Cardiac fibroblast (primary cell): ENCODE measurements at regions not wholly inside any gene's neighbourhood (a gene's known extent, or its start where the extent isn't known, plus 50 kb on each side); places are given as distances from the start of the nearest gene placed in this dataset.
A peak's percentile ranks its signal among the peaks of the same experiment; 100 is the strongest.

Experiments used
- DNase-seq, 2 donors: peaks; one replicate each; pipeline versions ENCODE4 v3.0.0 to v3.0.0-alpha.2; 2010; ENCODE audit warnings: low read depth in 2 of 2
- H3K4me3 ChIP-seq, 2 donors: replicated peaks in 1 of 2; 1 replicate in 1 of 2; 2 replicates in 1 of 2; pipeline ENCODE4 v1.5.1; 2011; ENCODE audit warnings: low read depth in 2 of 2, low read length in 2 of 2, mild to moderate bottlenecking in 2 of 2, moderate library complexity in 1 of 2
- CTCF ChIP-seq: IDR thresholded peaks from one replicate; pipeline ENCODE4 v1.5.1; 2011; ENCODE audit warnings: low read depth, mild to moderate bottlenecking, low read length, inconsistent platforms

DNA sequence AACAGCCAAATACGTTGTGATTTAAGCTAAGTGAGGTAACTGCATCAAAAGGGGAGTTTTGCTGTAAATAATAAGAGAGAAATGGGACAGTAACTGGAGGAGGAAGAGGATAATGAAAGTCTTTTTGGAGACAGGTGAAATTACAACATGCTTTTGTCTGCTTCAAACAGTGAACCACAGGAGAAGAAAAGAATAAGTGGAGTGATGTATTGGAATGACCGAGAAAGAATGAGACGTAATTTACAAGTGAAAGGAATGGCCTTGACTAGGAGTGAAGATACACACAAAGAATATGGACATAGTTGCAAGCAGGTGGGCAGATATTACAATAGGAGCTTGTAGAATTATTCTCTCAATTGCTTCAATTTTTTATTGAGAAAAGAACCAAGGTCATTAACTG, 550.8 kb downstream of the DIPK2A start:
- H3K4me3 ChIP-seq, result no peak overlapping the region
- DNase-seq, result no peak
- TF ChIP-seq CTCF, result no peak

- TF ChIP-seq CTCF, result no peak
- no peak for DNase-seq
- no peak overlapping the region for H3K4me3 ChIP-seq
Measured at GRCh38 chr3:144523396-144523795, 551.8 kb downstream of the DIPK2A start.

DNA sequence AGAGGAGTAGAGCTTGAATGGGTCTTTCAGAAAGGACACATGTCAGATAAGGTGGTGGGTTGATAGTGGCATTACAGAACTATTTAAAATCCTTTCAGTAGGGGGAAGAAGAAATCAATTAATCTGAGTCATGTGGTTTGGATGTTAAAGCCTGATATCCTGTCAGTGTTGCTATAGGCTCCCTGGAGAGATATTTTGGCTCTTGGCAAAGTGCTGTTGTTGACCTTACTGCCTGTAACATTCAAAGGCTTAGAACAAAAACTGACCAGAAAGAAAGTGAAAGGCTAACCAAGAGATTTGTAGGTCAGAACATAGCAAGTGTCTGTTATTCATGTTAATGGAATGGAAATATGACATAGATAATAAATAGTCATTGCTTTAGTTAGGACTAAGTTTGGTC, 552.9 kb downstream of the DIPK2A start:
- no peak for TF ChIP-seq CTCF
- DNase-seq, result peak in 1 of 2 donors; percentile 3
- H3K4me3 ChIP-seq, result no peak overlapping the region

- DNase-seq, result no peak
- no peak for TF ChIP-seq CTCF
- H3K4me3 ChIP-seq, result no peak overlapping the region
Measured at GRCh38 chr3:144529566-144529965, 557.9 kb downstream of the DIPK2A start.

DNA sequence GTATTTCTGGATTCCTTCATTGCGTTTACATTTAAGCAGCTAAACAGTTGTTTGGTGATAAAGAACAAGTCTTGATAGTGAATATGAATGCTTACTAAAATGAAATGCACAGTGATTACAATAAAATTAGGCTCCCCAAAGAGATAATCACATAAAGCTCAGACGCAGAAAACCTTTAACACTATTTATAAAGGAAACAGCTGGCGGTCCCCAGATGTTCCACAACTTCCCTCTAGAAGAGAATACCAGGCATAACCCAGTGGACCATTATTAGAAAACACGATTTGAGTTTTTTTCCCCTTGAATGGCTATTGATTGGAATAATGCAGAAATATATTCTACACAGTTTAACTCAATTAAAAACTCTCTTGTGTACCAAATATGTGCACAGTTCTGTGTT, 573.2 kb downstream of the DIPK2A start:
- TF ChIP-seq CTCF, result no peak
- H3K4me3 ChIP-seq, result no peak overlapping the region
- DNase-seq, result no peak

GRCh38 chr3:144546539-144546938, 574.9 kb downstream of the DIPK2A start:
- no peak for TF ChIP-seq CTCF
- H3K4me3 ChIP-seq, result no peak overlapping the region
- no peak for DNase-seq

- no peak for DNase-seq
- no peak overlapping the region for H3K4me3 ChIP-seq
- TF ChIP-seq CTCF, result no peak
Measured at GRCh38 chr3:144548346-144548745, 576.7 kb downstream of the DIPK2A start.
